Stimulated activated naive CD8-positive, alpha-beta T cell treated with anti-CD3 and anti-CD28 coated beads, Interleukin-15, amount 100 ng/mL, for 72 hours (primary cell): ENCODE measurements at regions not wholly inside any gene's neighbourhood (a gene's known extent, or its start where the extent isn't known, plus 50 kb on each side); places are given as distances from the start of the nearest gene placed in this dataset.
A peak's percentile ranks its signal among the peaks of the same experiment; 100 is the strongest.
"Not testable (repeated sequence)": the region's sequence is repeated elsewhere in the genome, so short reads cannot be mapped to it uniquely, and the experiment has no call there.

Source experiments
- ATAC-seq: fragments of 150-1000 bp; cut with Tn5 transposase; 2 replicates; pipeline ENCODE4 v1.10.0; 2021; ENCODE audit warnings: mild to moderate bottlenecking, moderate library complexity
- DNase-seq, 2 donors: peaks; one replicate each; pipeline ENCODE4 v3.0.0; 2021 to 2022
- H3K27ac Mint-ChIP-seq, 2 donors: one replicate each; pipeline ENCODE4 v1.8.0; 2022; ENCODE audit warnings: mild to moderate bottlenecking in 2 of 2, mixed read lengths in 2 of 2, moderate library complexity in 2 of 2
- H3K27me3 Mint-ChIP-seq: one replicate; pipeline ENCODE4 v1.8.0; 2022; ENCODE audit warnings: mixed read lengths
- H3K4me1 Mint-ChIP-seq: one replicate; pipeline ENCODE4 v1.8.0; 2022; ENCODE audit warnings: mild to moderate bottlenecking, mixed read lengths
- H3K4me3 Mint-ChIP-seq, 2 donors: one replicate each; pipeline ENCODE4 v1.8.0; 2022; ENCODE audit warnings: mild to moderate bottlenecking in 2 of 2, mixed read lengths in 2 of 2, moderate library complexity in 1 of 2
- H3K9me3 Mint-ChIP-seq, 2 donors: one replicate each; pipeline ENCODE4 v1.8.0; 2022; ENCODE audit warnings: mixed read lengths in 2 of 2

GRCh38 chr2:37566517-37566981 is 104.9 kb downstream of the CDC42EP3 start:
- Mint-ChIP-seq H3K27ac (no peak overlapping the region), H3K9me3 (peaks cover 0 to 4% of the 10 kb centered on the region in 2 donors), H3K4me1 (peaks cover 30% of the 10 kb centered on the region), H3K4me3 (no peak overlapping the region), H3K27me3 (no peaks in the 10 kb centered on the region)
- no peak for DNase-seq
- no peak for ATAC-seq

- ATAC-seq, result peak; percentile 52
- H3K9me3 Mint-ChIP-seq, result peaks cover 0 to 4% of the 10 kb centered on the region in 2 donors
- H3K27ac Mint-ChIP-seq, result no peak overlapping the region
- peaks cover 18% of the 10 kb centered on the region for H3K4me1 Mint-ChIP-seq
- no peak for DNase-seq
- H3K27me3 Mint-ChIP-seq, result no peaks in the 10 kb centered on the region
- H3K4me3 Mint-ChIP-seq, result no peak overlapping the region
These were observed 102.9 kb downstream of the CDC42EP3 start for GRCh38 chr2:37568565-37568964.

DNA sequence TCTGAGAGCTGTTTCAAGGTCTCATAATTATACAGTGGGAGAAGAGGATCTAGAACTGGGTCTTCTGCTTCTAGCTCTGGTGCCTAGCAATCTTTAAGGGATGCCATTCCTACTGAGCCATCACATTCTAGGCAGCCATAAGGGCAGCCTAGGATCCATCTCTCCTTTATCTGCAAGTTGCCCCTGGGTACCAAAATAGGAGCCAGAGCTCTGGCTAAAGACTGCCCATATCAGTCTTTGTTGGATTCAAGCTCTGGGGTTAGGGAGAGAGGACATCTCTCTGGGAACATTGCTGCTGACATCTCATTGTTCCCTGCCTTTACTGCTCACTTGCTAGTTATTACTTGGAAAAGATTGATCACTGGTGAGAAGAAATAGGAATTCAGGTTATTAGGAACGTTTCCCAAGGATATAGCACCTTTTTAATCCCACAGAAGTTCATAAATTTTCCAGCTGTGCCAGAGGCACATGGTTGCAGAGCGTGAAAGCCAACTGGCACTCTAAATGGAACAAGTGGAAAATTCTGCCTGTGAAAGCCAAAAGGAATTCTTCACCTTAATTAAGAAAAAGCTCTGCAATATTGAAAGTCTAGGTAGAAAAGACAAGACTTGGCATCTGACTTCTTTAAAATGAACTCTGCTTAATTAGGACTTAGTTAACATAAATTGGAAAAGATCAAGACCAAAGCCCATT is 102.2 kb downstream of the CDC42EP3 start:
- H3K27ac Mint-ChIP-seq, result peak overlapping the region in 1 of 2 donors; percentile 1
- peaks cover 21% of the 10 kb centered on the region for H3K4me1 Mint-ChIP-seq
- DNase-seq (no peak), ATAC-seq (no peak)
- peaks cover 0 to 4% of the 10 kb centered on the region in 2 donors for H3K9me3 Mint-ChIP-seq
- no peaks in the 10 kb centered on the region for H3K27me3 Mint-ChIP-seq
- no peak overlapping the region for H3K4me3 Mint-ChIP-seq

DNA sequence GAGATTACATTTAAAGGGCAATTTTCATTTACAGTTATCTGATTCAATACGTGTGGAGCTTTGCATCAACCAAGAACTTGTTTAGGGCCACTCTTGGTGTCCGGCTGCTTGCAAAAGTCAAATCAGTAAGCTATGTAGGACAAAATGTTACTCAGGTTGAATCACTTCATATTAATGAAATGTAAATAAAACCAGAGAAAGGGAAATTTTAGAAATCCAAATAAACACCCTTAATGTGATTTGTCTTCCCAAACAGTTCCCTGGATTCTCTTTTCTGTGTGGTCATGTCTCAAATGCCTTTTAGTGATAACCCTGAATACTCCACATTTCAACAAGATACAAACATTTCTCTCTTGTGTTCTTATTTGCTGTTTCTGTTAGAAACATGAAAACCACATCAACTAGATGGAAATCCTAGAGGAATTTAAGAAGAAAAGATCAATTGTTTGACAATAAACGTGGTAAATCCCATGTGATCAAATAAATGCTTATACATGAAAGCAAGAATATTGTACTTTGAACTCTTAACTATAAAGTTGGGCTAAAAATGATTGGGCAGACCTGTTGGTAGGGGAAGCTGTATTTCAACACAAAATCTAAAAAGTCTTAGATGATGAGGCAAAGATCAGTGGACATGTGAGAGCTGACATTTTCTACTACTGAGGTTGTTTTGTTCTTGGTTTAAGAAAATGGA is 101.3 kb downstream of the CDC42EP3 start:
- DNase-seq (no peak), ATAC-seq (no peak)
- Mint-ChIP-seq H3K27ac (no peak overlapping the region), H3K27me3 (no peaks in the 10 kb centered on the region), H3K4me1 (peaks cover 23% of the 10 kb centered on the region), H3K9me3 (peaks cover 0 to 4% of the 10 kb centered on the region in 2 donors), H3K4me3 (no peak overlapping the region)

DNA sequence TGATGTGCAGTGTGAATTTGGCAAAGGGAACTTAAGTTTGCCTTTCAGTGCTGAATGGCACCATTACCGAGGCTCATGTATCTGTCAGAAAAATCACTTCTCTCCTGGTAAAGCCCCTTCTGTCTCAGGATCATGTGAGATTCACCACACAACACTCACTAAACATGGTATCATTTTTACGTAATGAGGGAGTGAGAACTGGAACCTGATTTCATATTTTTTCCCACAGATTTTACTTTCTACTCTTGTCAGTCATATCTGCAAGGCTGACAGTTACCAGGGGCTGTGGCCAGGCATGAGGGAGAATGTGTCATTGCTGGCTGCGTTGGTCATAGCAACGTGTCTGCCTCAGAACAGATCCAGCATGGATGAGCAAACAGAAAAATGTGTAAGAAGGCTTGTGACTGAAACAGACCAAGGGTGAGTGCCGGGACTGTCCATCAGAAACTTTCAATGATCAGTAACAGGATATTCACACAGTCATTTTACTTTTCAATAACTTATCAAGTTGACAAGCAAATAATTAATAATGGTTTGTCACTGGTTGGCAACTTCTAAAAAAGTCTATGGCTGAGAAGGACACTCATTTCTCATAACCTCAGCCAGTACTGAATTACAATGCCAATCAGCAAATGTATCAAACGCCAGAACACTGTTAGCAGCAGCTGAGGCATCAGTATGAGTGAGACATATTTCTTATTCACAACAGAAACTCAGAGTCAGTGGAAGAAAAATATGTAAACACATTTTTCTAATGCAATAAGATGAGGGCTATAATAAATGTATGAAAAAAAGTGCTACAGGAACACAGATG is 100.5 kb downstream of the CDC42EP3 start:
- no peak overlapping the region for H3K27ac Mint-ChIP-seq
- ATAC-seq, result peak; percentile 97
- DNase-seq, result peak in 1 of 2 donors; percentile 74
- peaks cover 23% of the 10 kb centered on the region for H3K4me1 Mint-ChIP-seq
- H3K4me3 Mint-ChIP-seq, result no peak overlapping the region
- no peaks in the 10 kb centered on the region for H3K27me3 Mint-ChIP-seq
- H3K9me3 Mint-ChIP-seq, result peaks cover 2 to 4% of the 10 kb centered on the region in 2 donors

DNA sequence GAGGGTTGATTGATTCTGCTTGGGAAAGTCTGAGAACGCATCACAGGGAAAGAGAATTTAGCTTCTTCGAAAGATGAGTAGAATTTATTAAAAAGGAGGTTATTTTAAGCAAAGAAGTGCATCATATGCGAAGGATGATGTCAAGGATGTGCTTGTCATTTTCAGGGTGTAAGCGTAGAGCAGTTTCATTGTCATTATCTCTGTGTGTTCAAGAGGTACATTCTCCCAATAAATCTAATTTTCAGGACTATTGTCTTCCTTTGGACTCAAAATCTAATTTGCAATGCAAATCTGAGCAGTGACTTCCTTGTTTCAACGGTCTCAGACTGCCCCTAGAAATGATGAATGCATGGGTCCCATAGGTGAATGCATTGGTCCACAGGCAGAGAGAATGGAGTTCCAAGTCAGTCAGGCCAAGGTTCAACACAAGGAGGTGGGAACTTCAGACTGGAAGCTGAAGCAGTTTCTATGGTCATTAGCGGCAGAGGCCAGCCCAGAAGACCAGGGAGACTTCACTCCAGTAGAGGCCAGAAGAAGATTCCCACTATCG is 99.8 kb downstream of the CDC42EP3 start:
- Mint-ChIP-seq H3K9me3 (peaks cover 3 to 8% of the 10 kb centered on the region in 2 donors), H3K27me3 (no peaks in the 10 kb centered on the region), H3K4me1 (peaks cover 23% of the 10 kb centered on the region), H3K4me3 (no peak overlapping the region), H3K27ac (no peak overlapping the region)
- no peak for DNase-seq
- no peak for ATAC-seq

DNA sequence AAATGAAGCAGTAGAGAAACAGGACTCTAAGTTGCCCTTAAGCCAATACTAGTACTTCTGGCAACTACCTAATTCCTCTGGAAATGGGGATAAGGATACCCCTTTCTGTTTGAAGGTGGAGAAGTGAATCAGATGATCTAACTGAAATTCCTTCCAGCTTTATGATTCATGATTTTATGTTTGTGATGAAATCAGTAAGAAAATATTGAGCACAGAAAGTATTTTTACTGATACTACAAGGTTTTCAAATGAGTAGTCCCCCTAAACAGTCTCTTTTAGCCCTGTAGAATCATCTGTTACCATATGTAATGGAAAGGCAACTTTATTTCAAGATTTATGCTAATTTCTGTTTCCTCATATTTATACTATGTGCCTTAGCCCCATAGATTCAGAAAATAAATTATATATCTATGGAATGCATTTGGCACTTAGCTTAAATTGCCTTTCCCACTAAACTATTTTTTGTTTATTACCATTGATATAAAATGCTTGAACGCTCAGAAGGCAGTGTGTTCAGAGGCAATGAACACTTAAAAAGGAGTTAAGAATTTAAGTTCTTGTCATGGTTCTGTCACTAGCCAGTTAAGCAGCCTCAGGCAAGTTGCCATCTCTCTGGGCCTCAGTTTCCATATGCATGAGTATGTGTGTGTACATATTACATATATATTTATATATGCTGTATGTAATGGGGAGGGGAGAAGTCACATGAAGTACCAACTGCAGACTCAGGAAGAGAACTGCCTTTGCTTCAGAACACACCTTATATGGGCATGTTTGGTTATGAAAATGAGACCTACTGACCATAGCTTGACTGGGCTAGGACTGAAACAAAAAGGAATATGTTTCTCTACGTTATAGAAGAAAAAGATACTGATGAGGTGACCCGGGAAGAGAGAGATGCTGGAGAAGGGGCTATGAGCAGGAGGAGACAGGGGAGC is 97.7 kb downstream of the CDC42EP3 start:
- DNase-seq (no peak), ATAC-seq (no peak)
- H3K27ac Mint-ChIP-seq, result no peak overlapping the region
- H3K4me1 Mint-ChIP-seq, result peaks cover 25% of the 10 kb centered on the region
- no peaks in the 10 kb centered on the region for H3K27me3 Mint-ChIP-seq
- H3K4me3 Mint-ChIP-seq, result no peak overlapping the region
- H3K9me3 Mint-ChIP-seq, result peaks cover 0 to 9% of the 10 kb centered on the region in 2 donors

GRCh38 chr2:37575780-37576179 is 95.7 kb downstream of the CDC42EP3 start:
- no peaks in the 10 kb centered on the region for H3K27me3 Mint-ChIP-seq
- H3K4me3 Mint-ChIP-seq, result no peak overlapping the region
- peaks cover 20% of the 10 kb centered on the region for H3K4me1 Mint-ChIP-seq
- H3K9me3 Mint-ChIP-seq, result peaks cover 11 to 22% of the 10 kb centered on the region in 2 donors
- H3K27ac Mint-ChIP-seq, result no peak overlapping the region
- no peak for ATAC-seq
- no peak for DNase-seq

- Mint-ChIP-seq H3K4me1 (peaks cover 16% of the 10 kb centered on the region), H3K9me3 (peaks cover 11 to 22% of the 10 kb centered on the region in 2 donors)
- not testable (repeated sequence) for DNase-seq, H3K27me3 Mint-ChIP-seq, H3K27ac Mint-ChIP-seq, ATAC-seq, H3K4me3 Mint-ChIP-seq
These were observed 95.2 kb downstream of the CDC42EP3 start for GRCh38 chr2:37576194-37576593.

DNA sequence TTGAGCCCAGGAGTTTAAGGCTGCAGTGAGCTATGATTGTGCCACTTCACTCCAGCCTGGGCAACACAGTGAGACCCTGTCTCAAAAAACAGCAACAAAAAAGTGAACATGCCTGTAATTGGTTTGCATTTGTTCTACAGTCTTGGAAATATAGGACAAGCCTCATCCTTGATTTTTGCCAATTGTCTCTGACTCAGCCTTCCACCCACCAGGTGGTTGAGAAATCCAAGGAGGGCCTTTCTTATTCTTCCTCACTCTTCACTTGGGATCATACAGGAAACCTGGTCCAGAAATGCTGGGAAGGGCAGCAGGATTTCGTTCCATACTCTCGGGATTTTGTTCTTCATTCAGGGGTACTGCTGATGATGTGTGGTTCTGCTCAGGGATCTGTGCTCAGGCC is 94.6 kb downstream of the CDC42EP3 start:
- peaks cover 16% of the 10 kb centered on the region for H3K4me1 Mint-ChIP-seq
- H3K9me3 Mint-ChIP-seq, result peaks cover 11 to 22% of the 10 kb centered on the region in 2 donors
- H3K4me3 Mint-ChIP-seq, result no peak overlapping the region
- DNase-seq, result no peak
- H3K27me3 Mint-ChIP-seq, result no peaks in the 10 kb centered on the region
- no peak for ATAC-seq
- no peak overlapping the region for H3K27ac Mint-ChIP-seq

DNA sequence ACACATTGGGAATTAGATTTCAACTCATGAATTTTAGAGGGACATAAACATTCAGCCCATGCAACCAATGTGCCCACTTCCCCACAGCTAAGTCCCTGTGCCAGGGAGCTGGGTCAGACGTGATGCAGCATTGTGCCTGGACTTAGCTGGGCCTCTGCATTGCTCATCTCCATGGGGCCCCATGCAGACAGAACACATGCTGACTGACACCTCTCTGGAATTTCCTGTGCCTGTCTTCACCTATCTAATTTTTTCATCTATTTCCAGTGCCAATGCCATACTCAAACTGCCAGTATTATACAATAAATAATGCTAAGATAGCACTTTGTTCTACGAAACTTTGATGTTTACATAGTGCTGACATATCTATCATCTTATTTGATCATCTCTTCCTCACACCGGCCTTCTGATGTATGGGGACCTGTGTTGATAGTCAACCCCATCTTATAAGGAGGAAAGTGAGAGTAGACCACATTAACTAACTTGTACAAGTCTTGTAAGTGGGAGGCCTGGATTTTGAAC is 92.2 kb downstream of the CDC42EP3 start:
- peaks cover 11 to 22% of the 10 kb centered on the region in 2 donors for H3K9me3 Mint-ChIP-seq
- no peak for ATAC-seq
- no peak overlapping the region for H3K27ac Mint-ChIP-seq
- no peak overlapping the region for H3K4me3 Mint-ChIP-seq
- H3K27me3 Mint-ChIP-seq, result no peaks in the 10 kb centered on the region
- peaks cover 35% of the 10 kb centered on the region for H3K4me1 Mint-ChIP-seq
- no peak for DNase-seq

DNA sequence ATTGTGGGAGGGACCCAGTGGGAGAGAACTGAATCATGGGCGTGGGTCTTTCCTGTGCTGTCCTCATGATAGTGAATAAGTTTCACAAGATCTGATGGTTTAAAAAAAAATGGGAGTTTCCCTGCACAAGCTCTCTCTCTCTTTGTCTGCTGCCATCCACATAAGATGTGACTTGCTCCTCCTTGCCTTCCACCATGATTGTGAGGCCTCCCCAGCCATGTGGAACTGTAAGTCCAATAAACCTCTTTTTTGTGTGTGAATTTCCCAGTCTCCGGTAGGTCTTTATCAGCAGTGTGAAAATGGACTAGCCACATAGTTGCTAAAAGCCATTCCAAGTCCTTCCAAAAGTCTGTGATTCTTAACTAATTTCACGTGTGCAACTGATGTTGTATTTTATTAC is 91.5 kb downstream of the CDC42EP3 start:
- H3K4me1 Mint-ChIP-seq, result peaks cover 38% of the 10 kb centered on the region
- H3K27ac Mint-ChIP-seq, DNase-seq, ATAC-seq, H3K4me3 Mint-ChIP-seq, H3K27me3 Mint-ChIP-seq: not testable (repeated sequence)
- H3K9me3 Mint-ChIP-seq, result peaks cover 11 to 22% of the 10 kb centered on the region in 2 donors

DNA sequence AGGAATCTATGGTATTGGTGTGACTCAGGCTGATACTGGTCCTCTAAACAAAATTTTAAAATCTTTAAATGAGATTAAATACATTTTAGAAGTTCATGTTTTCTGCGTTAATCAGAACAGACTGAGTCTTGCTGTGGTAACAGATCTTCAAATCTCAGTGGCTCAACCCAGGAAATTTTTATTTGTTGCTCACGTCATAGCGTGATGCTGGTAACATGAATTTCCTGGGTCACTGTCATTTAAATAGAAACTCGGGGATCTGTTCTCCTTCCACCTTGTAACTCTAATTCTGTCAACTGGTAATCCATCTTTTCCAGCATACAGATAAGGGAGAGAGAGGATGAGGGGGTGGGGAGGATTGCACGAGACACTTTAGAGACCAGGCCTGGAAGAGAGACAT is 90.0 kb downstream of the CDC42EP3 start:
- H3K4me3 Mint-ChIP-seq, result no peak overlapping the region
- DNase-seq (no peak), ATAC-seq (no peak)
- peaks cover 53% of the 10 kb centered on the region for H3K4me1 Mint-ChIP-seq
- H3K27ac Mint-ChIP-seq, result no peak overlapping the region
- no peaks in the 10 kb centered on the region for H3K27me3 Mint-ChIP-seq
- H3K9me3 Mint-ChIP-seq, result peaks cover 11 to 16% of the 10 kb centered on the region in 2 donors

- H3K27me3 Mint-ChIP-seq, result no peaks in the 10 kb centered on the region
- DNase-seq (no peak), ATAC-seq (no peak)
- peak overlapping the region; percentile 59 to 66 for H3K4me3 Mint-ChIP-seq
- H3K9me3 Mint-ChIP-seq, result peaks cover 11 to 13% of the 10 kb centered on the region in 2 donors
- peaks cover 60% of the 10 kb centered on the region for H3K4me1 Mint-ChIP-seq
- peak overlapping the region in 1 of 2 donors; percentile 35 for H3K27ac Mint-ChIP-seq
These were observed 88.8 kb downstream of the CDC42EP3 start for GRCh38 chr2:37582481-37583220.
